Testis (tissue), 2 donors: ENCODE measurements at regions not wholly inside any gene's neighbourhood (a gene's known extent, or its start where the extent isn't known, plus 50 kb on each side); places are given as distances from the start of the nearest gene placed in this dataset.

Experiments used
- DNase-seq: peaks from one replicate; pipeline ENCODE4 v3.0.0-alpha.2; 2019
- H3K27ac ChIP-seq, 2 donors: fragments of 200-600 bp; sonication (generic); one replicate each; pipeline ENCODE4 v1.5.1; 2019
- H3K27me3 ChIP-seq: fragments of 200-600 bp; sonication (generic); one replicate; pipeline ENCODE4 v1.5.1; 2019
- H3K36me3 ChIP-seq: fragments of 200-600 bp; sonication (generic); one replicate; pipeline ENCODE4 v1.5.1; 2017; ENCODE audit warnings: low read depth; ENCODE audit errors: missing control alignments
- H3K4me1 ChIP-seq: fragments of 200-600 bp; sonication (generic); one replicate; pipeline ENCODE4 v1.5.1; 2019
- H3K4me3 ChIP-seq, 2 donors: fragments of 200-600 bp; sonication (generic); one replicate each; pipeline ENCODE4 v1.5.1; 2017 to 2019
- H3K9me3 ChIP-seq: fragments of 200-600 bp; sonication (generic); one replicate; pipeline ENCODE4 v1.5.1; 2017
- CTCF ChIP-seq, 3 experiments: fragments of 450-650 bp in 2 of 3; fragments of 200-600 bp in 1 of 3; sonication (generic) in 1 of 3; IDR thresholded peaks; one replicate each; pipeline ENCODE4 v1.5.1; 2016 to 2019; ENCODE audit warnings: antibody characterized with exemption in 3 of 3, mild to moderate bottlenecking in 2 of 3, moderate library complexity in 1 of 3
- POLR2A ChIP-seq: fragments of 450-650 bp; IDR thresholded peaks from one replicate; pipeline ENCODE4 v1.6.1; 2017; ENCODE audit warnings: antibody characterized with exemption, mild to moderate bottlenecking, moderate library complexity
- WGBS, 2 donors: methylation state at CpG; one replicate each; pipeline ENCODE4 v1.1.5; 2018; 5-methylcytosine and 5-hydroxymethylcytosine counted together
- intact Hi-C: fragments of 100-400 bp; cut with DNase I; formaldehyde crosslinking; loops from one replicate; pipeline ENCODE4 v1.15.1; 2023; ENCODE audit warnings: low total_unique reads

GRCh38 chr18:62449490-62450104, 73.2 kb upstream of the ZCCHC2 start:
- H3K27me3 ChIP-seq, result no peaks in the 10 kb centered on the region
- H3K9me3 ChIP-seq, result no peaks in the 10 kb centered on the region
- WGBS, 2 donors, result 90 to 97% methylated on average over 7 of the region's 7 CpGs
- no peak overlapping the region for H3K4me3 ChIP-seq
- H3K27ac ChIP-seq, result no peak overlapping the region
- no peak for TF ChIP-seq POLR2A
- no peak for TF ChIP-seq CTCF (IDR thresholded peaks at IDR 0.05)
- intact Hi-C loops, result no loop called here
- no peak for DNase-seq
- H3K4me1 ChIP-seq, result no peaks in the 10 kb centered on the region
- no peaks in the 10 kb centered on the region for H3K36me3 ChIP-seq

- 90 to 92% methylated on average over 5 of the region's 5 CpGs for WGBS, 2 donors
- DNase-seq, result no peak
- TF ChIP-seq CTCF (IDR thresholded peaks at IDR 0.05) (no peak), POLR2A (no peak)
- intact Hi-C loops, result no loop called here
- Histone ChIP-seq H3K27ac (no peak overlapping the region), H3K9me3 (no peaks in the 10 kb centered on the region), H3K36me3 (no peaks in the 10 kb centered on the region), H3K4me3 (no peak overlapping the region), H3K27me3 (no peaks in the 10 kb centered on the region), H3K4me1 (no peaks in the 10 kb centered on the region)
Measured at GRCh38 chr18:62450175-62450545, 72.7 kb upstream of the ZCCHC2 start.

GRCh38 chr18:62450546-62451410, 72.0 kb upstream of the ZCCHC2 start:
- Histone ChIP-seq H3K4me1 (no peaks in the 10 kb centered on the region), H3K9me3 (no peaks in the 10 kb centered on the region), H3K4me3 (no peak overlapping the region), H3K36me3 (no peaks in the 10 kb centered on the region), H3K27me3 (no peaks in the 10 kb centered on the region), H3K27ac (no peak overlapping the region)
- DNase-seq, result no peak
- intact Hi-C loops, result no loop called here
- TF ChIP-seq POLR2A, result no peak
- no peak for TF ChIP-seq CTCF (IDR thresholded peaks at IDR 0.05)
- 52 to 58% methylated on average over 13 to 15 of the region's 15 CpGs for whole genome bisulfite sequencing, 2 donors

- WGBS, 2 donors, result 68 to 81% methylated on average over 5 of the region's 5 CpGs
- no peak for DNase-seq
- no peak overlapping the region for H3K27ac ChIP-seq
- TF ChIP-seq CTCF (IDR thresholded peaks at IDR 0.05) (no peak), POLR2A (no peak)
- H3K27me3 ChIP-seq, result no peaks in the 10 kb centered on the region
- no peaks in the 10 kb centered on the region for H3K4me1 ChIP-seq
- intact Hi-C loops, result no loop called here
- H3K4me3 ChIP-seq, result no peak overlapping the region
- H3K9me3 ChIP-seq, result no peaks in the 10 kb centered on the region
- H3K36me3 ChIP-seq, result no peaks in the 10 kb centered on the region
Measured at GRCh38 chr18:62452280-62452831, 70.5 kb upstream of the ZCCHC2 start.
